ENCODE measurements at regions not wholly inside any gene's neighbourhood (a gene's known extent, or its start where the extent isn't known, plus 50 kb on each side); places are given as distances from the start of the nearest gene placed in this dataset.
"Not testable (repeated sequence)": the region's sequence is repeated elsewhere in the genome, so short reads cannot be mapped to it uniquely, and the experiment has no call there.

- no peak overlapping the region for H3K4me3 Mint-ChIP-seq
- H3K9me3 Mint-ChIP-seq, result no peaks in the 10 kb centered on the region
- no peaks in the 10 kb centered on the region for H3K4me1 Mint-ChIP-seq
- peaks cover 2% of the 10 kb centered on the region for H3K27me3 Mint-ChIP-seq
- H3K27ac Mint-ChIP-seq, result no peak overlapping the region
- ChIA-PET POLR2A (no interaction called here), CTCF (no interaction called here)
- H3K36me3 Mint-ChIP-seq (ENCODE audit: low read depth), result no peaks in the 10 kb centered on the region
- no peak for DNase-seq
These were observed 205.1 kb upstream of the UGT8 start for GRCh38 chr4:114393295-114394038.

GRCh38 chr4:114396808-114397207 is 201.8 kb upstream of the UGT8 start:
- ChIA-PET CTCF (no interaction called here), POLR2A (no interaction called here)
- no peaks in the 10 kb centered on the region for H3K27me3 Mint-ChIP-seq
- H3K9me3 Mint-ChIP-seq, result no peaks in the 10 kb centered on the region
- H3K27ac Mint-ChIP-seq, result no peak overlapping the region
- H3K4me1 Mint-ChIP-seq, result no peaks in the 10 kb centered on the region
- no peaks in the 10 kb centered on the region for H3K36me3 Mint-ChIP-seq (ENCODE audit: low read depth)
- H3K4me3 Mint-ChIP-seq, result no peak overlapping the region
- no peak for DNase-seq

GRCh38 chr4:114398410-114398809 is 200.2 kb upstream of the UGT8 start:
- no peak overlapping the region for H3K4me3 Mint-ChIP-seq
- POLR2A ChIA-PET, result no interaction called here

GRCh38 chr4:114399105-114399504 is 199.5 kb upstream of the UGT8 start:
- ChIA-PET POLR2A (no interaction called here), CTCF (no interaction called here)
- Mint-ChIP-seq H3K4me1 (no peaks in the 10 kb centered on the region), H3K4me3 (no peak overlapping the region), H3K27ac (no peak overlapping the region), H3K9me3 (no peaks in the 10 kb centered on the region), H3K36me3 (ENCODE audit: low read depth) (no peaks in the 10 kb centered on the region), H3K27me3 (no peaks in the 10 kb centered on the region)
- no peak for DNase-seq

More at GRCh38 chr4:114398410-114398809, 200.2 kb upstream of the UGT8 start:
- CTCF ChIA-PET, result no interaction called here
- Mint-ChIP-seq H3K27me3 (no peaks in the 10 kb centered on the region), H3K27ac (no peak overlapping the region), H3K9me3 (no peaks in the 10 kb centered on the region), H3K4me1 (no peaks in the 10 kb centered on the region), H3K36me3 (ENCODE audit: low read depth) (no peaks in the 10 kb centered on the region)
- DNase-seq, result no peak

- Mint-ChIP-seq H3K27ac (no peak overlapping the region), H3K9me3 (no peaks in the 10 kb centered on the region)
- POLR2A ChIA-PET, result no interaction called here
These were observed 198.1 kb upstream of the UGT8 start for GRCh38 chr4:114400531-114400930.

GRCh38 chr4:114401483-114401882 is 197.1 kb upstream of the UGT8 start:
- H3K27me3 Mint-ChIP-seq, result no peaks in the 10 kb centered on the region
- H3K9me3 Mint-ChIP-seq, result no peaks in the 10 kb centered on the region
- no peak overlapping the region for H3K27ac Mint-ChIP-seq
- no peaks in the 10 kb centered on the region for H3K4me1 Mint-ChIP-seq
- no peak for DNase-seq
- CTCF ChIA-PET, result no interaction called here
- H3K36me3 Mint-ChIP-seq (ENCODE audit: low read depth), result no peaks in the 10 kb centered on the region
- POLR2A ChIA-PET, result no interaction called here
- H3K4me3 Mint-ChIP-seq, result no peak overlapping the region

More at GRCh38 chr4:114400531-114400930, 198.1 kb upstream of the UGT8 start:
- CTCF ChIA-PET, result no interaction called here
- Mint-ChIP-seq H3K27me3 (no peaks in the 10 kb centered on the region), H3K4me1 (no peaks in the 10 kb centered on the region), H3K36me3 (ENCODE audit: low read depth) (no peaks in the 10 kb centered on the region), H3K4me3 (no peak overlapping the region)
- no peak for DNase-seq

GRCh38 chr4:114417214-114417613 is 181.4 kb upstream of the UGT8 start:
- Mint-ChIP-seq H3K27me3 (no peaks in the 10 kb centered on the region), H3K4me1 (no peaks in the 10 kb centered on the region), H3K36me3 (ENCODE audit: low read depth) (no peaks in the 10 kb centered on the region), H3K9me3 (no peaks in the 10 kb centered on the region), H3K4me3 (no peak overlapping the region), H3K27ac (no peak overlapping the region)
- ChIA-PET CTCF (no interaction called here), POLR2A (interaction anchor here (0.7 kb wide), 1 partner anchor 30 kb away, joined by 3 read pairs; no protein-coding TSS in a partner anchor)
- DNase-seq, result no peak

GRCh38 chr4:114420069-114420468 is 178.5 kb upstream of the UGT8 start:
- no peak overlapping the region for H3K4me3 Mint-ChIP-seq
- no peaks in the 10 kb centered on the region for H3K36me3 Mint-ChIP-seq (ENCODE audit: low read depth)
- H3K27me3 Mint-ChIP-seq, result peaks cover 2% of the 10 kb centered on the region
- ChIA-PET POLR2A (no interaction called here), CTCF (no interaction called here)
- no peak for DNase-seq
- no peak overlapping the region for H3K27ac Mint-ChIP-seq
- H3K4me1 Mint-ChIP-seq, result no peaks in the 10 kb centered on the region
- no peaks in the 10 kb centered on the region for H3K9me3 Mint-ChIP-seq

GRCh38 chr4:114423582-114423981 is 175.0 kb upstream of the UGT8 start:
- Mint-ChIP-seq H3K9me3 (no peaks in the 10 kb centered on the region), H3K27me3 (peaks cover 5% of the 10 kb centered on the region), H3K4me1 (no peaks in the 10 kb centered on the region), H3K4me3 (no peak overlapping the region), H3K36me3 (ENCODE audit: low read depth) (no peaks in the 10 kb centered on the region), H3K27ac (no peak overlapping the region)
- DNase-seq, result no peak
- CTCF ChIA-PET, result no interaction called here
- POLR2A ChIA-PET, result no interaction called here

- Mint-ChIP-seq H3K9me3 (no peaks in the 10 kb centered on the region), H3K27me3 (no peaks in the 10 kb centered on the region), H3K27ac (no peak overlapping the region), H3K36me3 (ENCODE audit: low read depth) (no peaks in the 10 kb centered on the region), H3K4me1 (no peaks in the 10 kb centered on the region), H3K4me3 (no peak overlapping the region)
- no peak for DNase-seq
- ChIA-PET CTCF (no interaction called here), POLR2A (no interaction called here)
These were observed 163.5 kb upstream of the UGT8 start for GRCh38 chr4:114435116-114435515.

- POLR2A ChIA-PET, result no interaction called here
These were observed 155.8 kb upstream of the UGT8 start for GRCh38 chr4:114442856-114443255.

GRCh38 chr4:114444211-114444610 is 154.4 kb upstream of the UGT8 start:
- no peak overlapping the region for H3K4me3 Mint-ChIP-seq
- H3K9me3 Mint-ChIP-seq, result no peaks in the 10 kb centered on the region
- no peak overlapping the region for H3K27ac Mint-ChIP-seq
- ChIA-PET CTCF (no interaction called here), POLR2A (no interaction called here)
- no peak for DNase-seq
- H3K27me3 Mint-ChIP-seq, result peaks cover 2% of the 10 kb centered on the region
- H3K36me3 Mint-ChIP-seq (ENCODE audit: low read depth), result no peaks in the 10 kb centered on the region
- no peaks in the 10 kb centered on the region for H3K4me1 Mint-ChIP-seq

More at GRCh38 chr4:114442856-114443255, 155.8 kb upstream of the UGT8 start:
- no peaks in the 10 kb centered on the region for H3K4me1 Mint-ChIP-seq
- CTCF ChIA-PET, result no interaction called here
- peaks cover 2% of the 10 kb centered on the region for H3K27me3 Mint-ChIP-seq
- no peaks in the 10 kb centered on the region for H3K36me3 Mint-ChIP-seq (ENCODE audit: low read depth)
- H3K4me3 Mint-ChIP-seq, result no peak overlapping the region
- no peak for DNase-seq
- H3K27ac Mint-ChIP-seq, result no peak overlapping the region
- H3K9me3 Mint-ChIP-seq, result no peaks in the 10 kb centered on the region

GRCh38 chr4:114447963-114448516 is 150.6 kb upstream of the UGT8 start:
- H3K9me3 Mint-ChIP-seq; POLR2A ChIA-PET; CTCF ChIA-PET; H3K4me1 Mint-ChIP-seq; H3K36me3 Mint-ChIP-seq (ENCODE audit: low read depth); H3K4me3 Mint-ChIP-seq; H3K27me3 Mint-ChIP-seq; DNase-seq; H3K27ac Mint-ChIP-seq: not testable (repeated sequence)

GRCh38 chr4:114458728-114459127 is 139.9 kb upstream of the UGT8 start:
- no peak for DNase-seq
- H3K9me3 Mint-ChIP-seq, result no peaks in the 10 kb centered on the region
- ChIA-PET POLR2A (no interaction called here), CTCF (no interaction called here)
- no peak overlapping the region for H3K27ac Mint-ChIP-seq
- H3K4me1 Mint-ChIP-seq, result no peaks in the 10 kb centered on the region
- no peaks in the 10 kb centered on the region for H3K27me3 Mint-ChIP-seq
- no peak overlapping the region for H3K4me3 Mint-ChIP-seq
- H3K36me3 Mint-ChIP-seq (ENCODE audit: low read depth), result no peaks in the 10 kb centered on the region
